Breast epithelium (tissue), 4 donors: ENCODE measurements at regions not wholly inside any gene's neighbourhood (a gene's known extent, or its start where the extent isn't known, plus 50 kb on each side); places are given as distances from the start of the nearest gene placed in this dataset.

Experiments
- DNase-seq, 2 donors: peaks; one replicate each; pipeline ENCODE4 v3.0.0-alpha.2; 2019; ENCODE audit warnings: low spot score in 2 of 2
- H3K27ac ChIP-seq, 2 donors: fragments of 200-600 bp; sonication (generic) in 1 of 2; one replicate each; pipeline ENCODE4 v1.5.1; 2016 to 2019; ENCODE audit warnings: mild to moderate bottlenecking in 1 of 2
- H3K27me3 ChIP-seq, 2 donors: fragments of 200-600 bp; sonication (generic) in 1 of 2; one replicate each; pipeline versions ENCODE4 v1.5.1 to v1.6.0; 2017 to 2019; ENCODE audit warnings: control low read depth in 1 of 2, mild to moderate bottlenecking in 1 of 2
- H3K36me3 ChIP-seq: fragments of 200-600 bp; one replicate; pipeline ENCODE4 v1.5.1; 2019
- H3K4me1 ChIP-seq, 2 donors: fragments of 200-600 bp; sonication (generic); one replicate each; pipeline ENCODE4 v1.5.1; 2016 to 2019; ENCODE audit warnings: control low read depth in 1 of 2
- H3K4me3 ChIP-seq, 3 donors: fragments of 200-600 bp; sonication (generic); 1 replicate in 2 of 3; 2 replicates in 1 of 3; pipeline ENCODE4 v1.5.1; 2016 to 2019; ENCODE audit warnings: mild to moderate bottlenecking in 3 of 3, moderate library complexity in 2 of 3
- H3K9me3 ChIP-seq, 2 donors: fragments of 200-600 bp; sonication (generic) in 1 of 2; one replicate each; pipeline ENCODE4 v1.5.1; 2016 to 2019; ENCODE audit warnings: control low read depth in 1 of 2
- CTCF ChIP-seq, 3 donors: fragments of 450-650 bp; IDR thresholded peaks; one replicate each; pipeline ENCODE4 v1.5.1; 2016 to 2017; ENCODE audit warnings: antibody characterized with exemption in 3 of 3, mild to moderate bottlenecking in 3 of 3, moderate library complexity in 3 of 3
- POLR2A ChIP-seq: fragments of 450-650 bp; IDR thresholded peaks from one replicate; pipeline ENCODE4 v1.6.1; 2016; ENCODE audit warnings: antibody characterized with exemption, mild to moderate bottlenecking, moderate library complexity
- POLR2AphosphoS5 ChIP-seq, 3 donors: sonication (generic); formaldehyde crosslinking; IDR thresholded peaks; one replicate each; pipeline ENCODE4 v1.6.1; 2017; ENCODE audit warnings: antibody characterized with exemption in 3 of 3
- intact Hi-C: fragments of 100-400 bp; cut with DNase I; formaldehyde crosslinking; loops from one replicate; pipeline ENCODE4 v1.15.1; 2023; ENCODE audit warnings: low total_unique reads

- H3K4me1 ChIP-seq = no peaks in the 10 kb centered on the region
- H3K27ac ChIP-seq = no peak overlapping the region
- intact Hi-C loops = no loop called here
- TF ChIP-seq CTCF (IDR thresholded peaks at IDR 0.05) = no peak
- no peak for TF ChIP-seq POLR2AphosphoS5 (IDR thresholded peaks at IDR 0.05)
- TF ChIP-seq POLR2A = no peak
- no peaks in the 10 kb centered on the region for H3K36me3 ChIP-seq
- DNase-seq = no peak
- H3K9me3 ChIP-seq = no peaks in the 10 kb centered on the region
- H3K27me3 ChIP-seq = no peaks in the 10 kb centered on the region
- H3K4me3 ChIP-seq = no peak overlapping the region
These were observed 282.4 kb upstream of the NEGR1 start for GRCh38 chr1:72564749-72565148.

- no peaks in the 10 kb centered on the region for H3K36me3 ChIP-seq
- H3K4me3 ChIP-seq = no peak overlapping the region
- no peaks in the 10 kb centered on the region for H3K27me3 ChIP-seq
- DNase-seq = no peak
- H3K27ac ChIP-seq = no peak overlapping the region
- TF ChIP-seq POLR2A (no peak), CTCF (IDR thresholded peaks at IDR 0.05) (no peak), POLR2AphosphoS5 (IDR thresholded peaks at IDR 0.05) (no peak)
- intact Hi-C loops = no loop called here
- H3K4me1 ChIP-seq = no peaks in the 10 kb centered on the region
- H3K9me3 ChIP-seq = no peaks in the 10 kb centered on the region
These were observed 275.2 kb upstream of the NEGR1 start for GRCh38 chr1:72557446-72558049.

- Histone ChIP-seq H3K36me3 (no peaks in the 10 kb centered on the region), H3K27me3 (no peaks in the 10 kb centered on the region), H3K9me3 (no peaks in the 10 kb centered on the region), H3K4me3 (no peak overlapping the region), H3K27ac (no peak overlapping the region), H3K4me1 (no peaks in the 10 kb centered on the region)
- no peak for DNase-seq
- TF ChIP-seq POLR2AphosphoS5 (IDR thresholded peaks at IDR 0.05) (no peak), POLR2A (no peak), CTCF (IDR thresholded peaks at IDR 0.05) (no peak)
- intact Hi-C loops = no loop called here
These were observed 265.1 kb upstream of the NEGR1 start for GRCh38 chr1:72547412-72547811.

GRCh38 chr1:72540674-72541073 is 258.3 kb upstream of the NEGR1 start:
- Histone ChIP-seq H3K4me1 (no peaks in the 10 kb centered on the region), H3K36me3 (no peaks in the 10 kb centered on the region), H3K27me3 (no peaks in the 10 kb centered on the region), H3K4me3 (no peak overlapping the region), H3K9me3 (no peaks in the 10 kb centered on the region), H3K27ac (no peak overlapping the region)
- intact Hi-C loops = no loop called here
- TF ChIP-seq CTCF (IDR thresholded peaks at IDR 0.05) (no peak), POLR2A (no peak), POLR2AphosphoS5 (IDR thresholded peaks at IDR 0.05) (no peak)
- DNase-seq = no peak

- H3K4me1 ChIP-seq = no peaks in the 10 kb centered on the region
- intact Hi-C loops = no loop called here
- H3K36me3 ChIP-seq = no peaks in the 10 kb centered on the region
These were observed 253.1 kb upstream of the NEGR1 start for GRCh38 chr1:72535470-72535869.

More at GRCh38 chr1:72535470-72535869, 253.1 kb upstream of the NEGR1 start:
- H3K27ac ChIP-seq = no peak overlapping the region
- H3K9me3 ChIP-seq = no peaks in the 10 kb centered on the region
- no peak for TF ChIP-seq CTCF (IDR thresholded peaks at IDR 0.05)
- TF ChIP-seq POLR2AphosphoS5 (IDR thresholded peaks at IDR 0.05) = no peak
- TF ChIP-seq POLR2A = no peak
- DNase-seq = no peak
- no peaks in the 10 kb centered on the region for H3K27me3 ChIP-seq
- no peak overlapping the region for H3K4me3 ChIP-seq
